ENCODE measurements at regions not wholly inside any gene's neighbourhood (a gene's known extent, or its start where the extent isn't known, plus 50 kb on each side); places are given as distances from the start of the nearest gene placed in this dataset.

DNA sequence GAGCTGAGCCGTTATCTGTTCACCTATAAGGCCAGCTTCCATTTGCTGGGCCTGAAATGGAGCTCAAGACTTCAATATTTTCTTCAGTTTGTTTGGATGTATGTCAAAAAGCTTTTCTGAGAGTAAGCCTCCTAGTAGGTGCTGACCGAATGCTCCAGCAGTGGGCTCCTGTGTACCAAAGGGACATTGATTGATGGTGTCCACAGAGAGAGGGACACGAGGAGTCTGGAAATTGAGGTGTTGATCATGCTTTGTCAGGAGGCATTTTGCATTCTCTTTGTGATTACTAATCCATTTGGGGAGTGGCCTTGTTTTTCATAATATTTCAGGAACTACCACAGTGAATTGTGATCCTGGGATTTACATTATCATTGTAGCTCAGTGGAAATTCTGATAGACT, 107.7 kb upstream of the SLC38A2 start:
- no peak for TF ChIP-seq FOS (IDR thresholded peaks at IDR 0.05; ENCODE audit: low read depth, low read length)
- no peak for TF ChIP-seq NFE2L2 (IDR thresholded peaks at IDR 0.05; ENCODE audit: low read depth, low read length)
- TF ChIP-seq, protein P1, sequence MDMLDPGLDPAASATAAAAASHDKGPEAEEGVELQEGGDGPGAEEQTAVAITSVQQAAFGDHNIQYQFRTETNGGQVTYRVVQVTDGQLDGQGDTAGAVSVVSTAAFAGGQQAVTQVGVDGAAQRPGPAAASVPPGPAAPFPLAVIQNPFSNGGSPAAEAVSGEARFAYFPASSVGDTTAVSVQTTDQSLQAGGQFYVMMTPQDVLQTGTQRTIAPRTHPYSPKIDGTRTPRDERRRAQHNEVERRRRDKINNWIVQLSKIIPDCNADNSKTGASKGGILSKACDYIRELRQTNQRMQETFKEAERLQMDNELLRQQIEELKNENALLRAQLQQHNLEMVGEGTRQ (IDR thresholded peaks at IDR 0.05; ENCODE audit: low read depth, low read length) = no peak
- TF ChIP-seq CHD1 (IDR thresholded peaks at IDR 0.05; ENCODE audit: low read depth, low read length) = no peak
- TF ChIP-seq MXI1 (IDR thresholded peaks at IDR 0.05; ENCODE audit: borderline replicate concordance, low read depth, low read length) = no peak
- TF ChIP-seq MAZ (IDR thresholded peaks at IDR 0.05; ENCODE audit: borderline replicate concordance, low read depth, low read length) = no peak
- TF ChIP-seq RFX5 (IDR thresholded peaks at IDR 0.05; ENCODE audit: low read depth, low read length) = no peak
- no peak for TF ChIP-seq CTCF (conservative IDR thresholded peaks at IDR 0.05; ENCODE audit: low read depth, low read length)
- TF ChIP-seq SMC3 (IDR thresholded peaks at IDR 0.05; ENCODE audit: low read depth, low read length) = no peak
- no peak for TF ChIP-seq CEBPB (IDR thresholded peaks at IDR 0.05; ENCODE audit: low read depth, low read length)
- no peak for TF ChIP-seq RCOR1 (IDR thresholded peaks at IDR 0.05; ENCODE audit: insufficient replicate concordance, low read length)
- TF ChIP-seq ELK1 (IDR thresholded peaks at IDR 0.05; ENCODE audit: borderline replicate concordance, low read depth, low read length) = no peak
- TF ChIP-seq BHLHE40 (IDR thresholded peaks at IDR 0.05; ENCODE audit: low read depth, low read length) = no peak
- TF ChIP-seq MAFK (IDR thresholded peaks at IDR 0.05; ENCODE audit: low read depth, low read length) = no peak
- no peak for TF ChIP-seq POLR2A (IDR thresholded peaks at IDR 0.05; ENCODE audit: low read depth, low read length)
- no peak for TF ChIP-seq RAD21 (IDR thresholded peaks at IDR 0.05; ENCODE audit: low read length)
- Histone ChIP-seq H2BK5ac (ENCODE audit: low read depth, low read length, poor library complexity, severe bottlenecking) (no peak overlapping the region), H3K79me1 (ENCODE audit: low read depth in 1 of 2, low read length in 2 of 2) (peaks cover 9 to 25% of the 10 kb centered on the region in 2 experiments), H4K20me1 (ENCODE audit: insufficient read depth, low read length) (no peaks in the 10 kb centered on the region), H4K5ac (ENCODE audit: low read depth, low read length) (no peak overlapping the region), H2AK5ac (ENCODE audit: low read depth, low read length) (peak overlapping the region; percentile 76; the same call in 1 of the 2 replicates), H3K4me2 (ENCODE audit: low read depth, low read length) (no peak overlapping the region), H3K27me3 (ENCODE audit: control insufficient read depth, insufficient read depth, low read length) (no peaks in the 10 kb centered on the region), H3K27ac (ENCODE audit: insufficient read depth, low read length) (no peak overlapping the region), H2BK20ac (ENCODE audit: low read depth, low read length) (peak overlapping the region; percentile 61; the same call in 1 of the 2 replicates), H3K9me3 (ENCODE audit: control insufficient read depth, insufficient read depth, low read length) (no peaks in the 10 kb centered on the region), H3K36me3 (ENCODE audit: control insufficient read depth, insufficient read depth, low read length) (no peaks in the 10 kb centered on the region), H3K4me3 (ENCODE audit: insufficient read depth, low read depth, low read length) (no peak overlapping the region), H2BK15ac (ENCODE audit: low read depth, low read length) (peak overlapping the region; percentile 57; the same call in 1 of the 3 replicates), H4K8ac (ENCODE audit: low read depth in 2 of 2, low read length in 2 of 2) (no peak overlapping the region; a peak in 1 of 4 replicates), H2AK9ac (replicated peaks; ENCODE audit: low read depth, low read length, poor library complexity) (no peak overlapping the region), H3K9me1 (ENCODE audit: insufficient read depth, low read length) (no peaks in the 10 kb centered on the region; the same call in 1 of the 2 replicates), H4K91ac (ENCODE audit: insufficient read depth, low read depth, low read length) (peak overlapping the region; percentile 74; the same call in 1 of the 2 replicates), H2AFZ (replicated peaks; ENCODE audit: low read length, poor library complexity) (no peak overlapping the region), H3K4ac (ENCODE audit: low read depth, low read length) (peak overlapping the region; percentile 45; the same call in 1 of the 2 replicates), H2BK120ac (ENCODE audit: low read depth, low read length) (0 out of 2 replicates have a peak overlapping the region, but pooled peaks have one; percentile 59), H3K56ac (ENCODE audit: extremely low read depth, insufficient read depth, low read length) (no peak overlapping the region), H3K18ac (ENCODE audit: low read depth, low read length) (peak overlapping the region; percentile 13; the same call in 1 of the 2 replicates), H3K23ac (ENCODE audit: low read depth, low read length) (peak overlapping the region; percentile 44; the same call in 1 of the 2 replicates), H3K14ac (replicated peaks; ENCODE audit: low read depth, low read length) (peak overlapping the region; percentile 67; the same call in 1 of the 2 replicates), H3K4me1 (ENCODE audit: control insufficient read depth, insufficient read depth, low read length) (peaks cover 9% of the 10 kb centered on the region), H3K9ac (ENCODE audit: low read depth, low read length) (no peak overlapping the region)
- dilution Hi-C loops (cut with HindIII; ENCODE audit: low sequenced_read_pairs, unreplicated experiment) (no loop called here), intact Hi-C loops (cut with micrococcal nuclease) (no loop called here), in situ Hi-C loops (cut with MboI; ENCODE audit: low sequenced_read_pairs) (no loop called here)
- WGBS, 2 experiments (ENCODE audit: extremely low coverage in 2 of 2, insufficient read length in 1 of 2) = no CpG with 5 or more reads among the region's 3 CpGs
- ChIA-PET POLR2A (ENCODE audit: unreplicated experiment) (no interaction called here), CTCF (no interaction called here)
- ATAC-seq (ENCODE audit: low read depth) = no peak
- no TSS peak for BruUV-seq (replicated peaks)
- no peak for DNase-seq

Measured in IMR-90 (cell line).